ENCODE measurements at regions not wholly inside any gene's neighbourhood (a gene's known extent, or its start where the extent isn't known, plus 50 kb on each side); places are given as distances from the start of the nearest gene placed in this dataset.
"Not testable (repeated sequence)": the region's sequence is repeated elsewhere in the genome, so short reads cannot be mapped to it uniquely, and the experiment has no call there.

DNA sequence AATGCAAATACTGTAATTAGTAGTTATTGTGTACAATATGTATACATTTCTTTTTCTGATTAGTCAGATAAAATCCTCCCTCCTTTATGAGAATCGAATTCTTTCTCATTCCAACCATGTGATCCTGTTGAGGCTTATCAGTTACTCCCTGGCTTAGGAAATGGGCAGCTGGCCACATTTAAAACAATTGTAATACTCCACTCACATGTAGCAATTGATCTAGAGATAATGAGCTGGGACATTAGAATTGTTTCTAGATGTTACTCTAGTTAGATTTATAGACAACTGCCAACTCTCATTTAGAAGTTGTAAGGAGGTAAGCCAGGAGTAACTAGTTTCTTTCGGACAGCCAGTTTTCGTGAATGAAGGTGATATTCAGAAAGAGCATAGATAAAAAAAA is 859.3 kb upstream of the AADAT start:
- no peaks in the 10 kb centered on the region for H3K4me1 Mint-ChIP-seq (ENCODE audit: low read depth)
- no peaks in the 10 kb centered on the region for H3K27me3 Mint-ChIP-seq (ENCODE audit: low read depth)
- no peak overlapping the region for H3K27ac Mint-ChIP-seq
- no peaks in the 10 kb centered on the region for H3K9me3 Mint-ChIP-seq
- no peak overlapping the region for H3K4me3 Mint-ChIP-seq
- no peaks in the 10 kb centered on the region for H3K36me3 Mint-ChIP-seq (ENCODE audit: low read depth)

DNA sequence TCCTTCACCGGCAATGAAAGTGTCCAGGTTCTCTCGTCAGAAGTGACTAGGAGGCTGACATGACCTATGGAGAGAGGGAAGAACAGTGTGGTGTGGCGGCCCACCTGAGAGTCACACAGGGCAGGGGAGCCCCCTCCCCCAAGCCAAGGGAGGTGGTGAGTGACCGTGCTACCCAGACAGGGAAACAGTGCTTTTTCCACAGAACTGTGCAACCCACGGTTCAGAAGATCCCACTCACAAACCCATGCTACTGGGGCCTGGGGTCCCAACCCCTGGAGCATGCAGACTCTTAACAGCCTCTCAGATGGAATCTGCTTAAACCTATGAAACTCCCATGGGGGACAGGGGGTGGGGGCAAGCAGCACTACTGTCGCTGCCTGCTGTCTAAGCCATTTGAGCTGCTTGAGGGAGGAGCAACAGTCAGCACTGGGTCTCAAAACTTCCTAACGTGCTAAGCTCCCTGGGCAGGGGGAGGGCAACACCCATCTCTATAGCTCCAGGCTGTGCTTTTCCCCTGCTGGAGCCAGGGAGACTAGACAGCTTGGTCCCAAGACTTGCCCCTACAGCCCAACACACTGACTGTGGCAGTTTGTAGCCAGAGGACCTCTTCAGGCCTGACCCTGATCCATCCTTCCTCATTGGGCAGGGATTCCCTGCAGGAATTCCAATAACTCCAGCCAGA is 850.4 kb upstream of the AADAT start:
- Mint-ChIP-seq H3K9me3 (peaks cover 16% of the 10 kb centered on the region), H3K4me1 (ENCODE audit: low read depth) (no peaks in the 10 kb centered on the region), H3K36me3 (ENCODE audit: low read depth) (no peaks in the 10 kb centered on the region), H3K27me3 (ENCODE audit: low read depth) (no peaks in the 10 kb centered on the region), H3K27ac (no peak overlapping the region), H3K4me3 (no peak overlapping the region)

DNA sequence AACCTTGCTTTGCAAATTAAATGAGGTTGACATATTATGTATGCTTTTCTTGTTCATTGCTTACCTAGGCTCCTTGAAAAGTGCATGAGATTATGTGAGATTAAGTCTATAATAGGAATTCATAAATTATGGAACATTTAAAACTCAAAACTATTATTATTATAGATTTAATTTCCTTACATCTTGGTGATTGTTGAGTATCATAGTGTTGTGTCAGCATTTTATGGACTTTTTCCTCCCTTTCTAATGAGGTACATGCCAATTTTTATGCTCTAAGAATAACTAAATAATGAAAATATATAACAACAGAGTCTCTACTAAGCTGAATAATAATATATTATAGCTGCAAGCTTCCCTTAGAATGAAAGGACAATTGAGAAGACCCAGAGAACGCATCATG is 848.8 kb upstream of the AADAT start:
- Mint-ChIP-seq H3K27me3 (ENCODE audit: low read depth) (no peaks in the 10 kb centered on the region), H3K27ac (no peak overlapping the region)

DNA sequence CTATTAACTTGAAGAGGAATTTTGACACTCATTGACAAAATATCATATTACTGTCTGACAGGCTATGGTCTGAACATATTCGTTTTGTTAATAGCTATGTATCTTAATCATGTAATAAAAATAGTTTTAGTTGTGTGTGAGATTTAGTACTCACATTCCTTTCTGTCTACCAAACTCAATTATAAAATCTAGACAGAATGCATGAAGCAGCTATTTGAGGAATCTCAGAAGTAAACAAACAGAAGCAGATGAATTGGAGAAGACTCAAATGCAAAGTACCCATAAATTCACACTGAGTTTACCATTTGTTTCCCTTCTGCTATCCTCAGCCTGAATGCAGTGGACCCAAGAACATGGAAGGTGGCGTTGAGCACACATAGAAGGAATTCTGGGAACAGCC is 841.6 kb upstream of the AADAT start:
- no peaks in the 10 kb centered on the region for H3K27me3 Mint-ChIP-seq (ENCODE audit: low read depth)
- H3K36me3 Mint-ChIP-seq (ENCODE audit: low read depth) = no peaks in the 10 kb centered on the region
- no peak overlapping the region for H3K27ac Mint-ChIP-seq
- H3K4me1 Mint-ChIP-seq (ENCODE audit: low read depth) = no peaks in the 10 kb centered on the region
- no peaks in the 10 kb centered on the region for H3K9me3 Mint-ChIP-seq
- H3K4me3 Mint-ChIP-seq = no peak overlapping the region

More for the DNA sequence above, 848.8 kb upstream of the AADAT start:
- no peaks in the 10 kb centered on the region for H3K4me1 Mint-ChIP-seq (ENCODE audit: low read depth)
- no peaks in the 10 kb centered on the region for H3K36me3 Mint-ChIP-seq (ENCODE audit: low read depth)
- H3K9me3 Mint-ChIP-seq = peaks cover 16% of the 10 kb centered on the region
- H3K4me3 Mint-ChIP-seq = no peak overlapping the region

DNA sequence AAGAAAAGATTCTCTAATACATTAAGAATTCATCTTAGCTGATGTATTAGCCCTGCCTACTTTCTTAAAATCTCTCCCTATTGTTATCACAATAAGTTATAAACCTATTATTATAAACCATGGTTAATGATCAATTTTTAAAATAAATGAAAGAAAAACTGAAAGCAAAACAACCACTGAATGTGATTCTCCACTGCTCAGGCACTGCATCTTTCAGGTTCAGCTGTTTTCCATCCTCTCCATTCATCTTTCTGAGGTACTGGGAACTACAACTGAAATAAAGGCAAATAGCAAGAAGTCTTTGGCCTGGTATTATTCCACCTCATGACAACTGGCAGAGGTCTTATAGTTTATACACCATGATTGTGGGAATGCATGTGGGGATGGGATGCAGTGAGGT is 798.9 kb upstream of the AADAT start:
- Mint-ChIP-seq H3K27ac (no peak overlapping the region), H3K27me3 (ENCODE audit: low read depth) (no peaks in the 10 kb centered on the region), H3K9me3 (no peaks in the 10 kb centered on the region), H3K4me1 (ENCODE audit: low read depth) (no peaks in the 10 kb centered on the region), H3K36me3 (ENCODE audit: low read depth) (no peaks in the 10 kb centered on the region), H3K4me3 (no peak overlapping the region)

DNA sequence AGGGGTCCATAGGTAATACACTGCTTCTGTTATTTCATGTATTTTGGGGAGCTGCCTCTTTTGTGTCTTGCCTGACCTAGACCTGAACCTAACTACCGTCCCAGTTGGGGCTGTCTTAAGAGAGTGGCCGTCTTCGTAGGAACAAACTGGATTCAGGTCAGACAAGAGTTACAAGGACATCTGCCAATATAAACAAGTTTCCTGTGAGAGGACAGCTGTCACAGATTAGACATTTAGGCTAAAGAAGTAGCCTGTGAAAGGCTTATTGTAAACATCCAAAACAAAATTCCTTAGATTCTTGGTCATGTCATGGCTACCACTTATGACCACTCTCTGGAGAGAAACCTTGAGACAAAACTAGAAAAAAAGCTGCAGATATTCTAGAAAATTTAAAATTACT is 797.6 kb upstream of the AADAT start:
- Mint-ChIP-seq H3K4me3 (no peak overlapping the region), H3K36me3 (ENCODE audit: low read depth) (no peaks in the 10 kb centered on the region), H3K27me3 (ENCODE audit: low read depth) (no peaks in the 10 kb centered on the region), H3K27ac (no peak overlapping the region), H3K9me3 (no peaks in the 10 kb centered on the region), H3K4me1 (ENCODE audit: low read depth) (no peaks in the 10 kb centered on the region)

DNA sequence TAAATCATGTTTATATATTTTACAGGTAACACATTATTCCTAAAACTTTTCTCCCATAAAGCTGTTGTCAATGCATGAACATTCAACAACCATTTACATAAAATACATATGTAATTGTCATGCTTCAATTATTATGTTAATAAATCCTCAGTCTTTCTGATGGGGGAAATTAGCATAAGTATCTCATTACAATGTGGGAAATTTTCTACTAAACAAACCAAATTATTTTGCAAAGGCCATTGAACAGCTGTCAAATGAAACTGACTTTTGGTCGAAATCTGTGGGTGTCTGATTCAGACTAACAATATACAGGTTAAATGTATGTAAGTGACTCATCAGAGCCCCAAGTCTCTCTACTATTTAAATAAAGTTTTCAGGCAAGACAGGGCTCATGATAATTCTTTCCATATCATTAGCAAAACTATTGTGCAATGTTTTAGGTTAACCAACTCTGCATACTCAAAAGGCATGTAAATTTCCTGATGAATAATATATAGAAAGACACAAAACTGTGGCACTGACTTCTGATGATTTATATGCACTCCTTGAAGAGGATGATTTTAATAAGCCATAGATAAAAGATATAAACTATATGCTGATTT is 795.3 kb upstream of the AADAT start:
- Mint-ChIP-seq H3K4me1 (ENCODE audit: low read depth) (no peaks in the 10 kb centered on the region), H3K27me3 (ENCODE audit: low read depth) (no peaks in the 10 kb centered on the region), H3K4me3 (no peak overlapping the region), H3K27ac (no peak overlapping the region), H3K36me3 (ENCODE audit: low read depth) (no peaks in the 10 kb centered on the region), H3K9me3 (no peaks in the 10 kb centered on the region)

DNA sequence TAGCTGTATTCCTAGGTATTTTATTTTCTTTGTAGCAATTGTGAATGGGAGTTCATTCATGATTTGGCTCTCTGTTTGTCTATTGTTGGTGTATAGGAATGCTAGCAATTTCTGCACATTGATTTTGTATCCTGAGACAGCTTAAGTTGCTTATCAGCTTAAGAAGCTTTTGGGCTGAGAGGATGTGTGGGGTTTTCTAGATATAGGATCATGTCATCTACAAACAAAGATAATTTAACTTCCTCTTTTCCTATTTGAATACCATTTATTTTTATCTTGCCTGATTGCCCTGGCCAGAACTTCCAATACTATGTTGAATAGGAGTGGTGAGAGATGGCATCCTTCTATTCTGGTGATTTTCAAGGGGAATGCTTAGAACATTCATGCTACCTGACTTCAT is 791.9 kb upstream of the AADAT start:
- H3K9me3 Mint-ChIP-seq; H3K4me3 Mint-ChIP-seq; H3K27ac Mint-ChIP-seq; H3K36me3 Mint-ChIP-seq (ENCODE audit: low read depth); H3K4me1 Mint-ChIP-seq (ENCODE audit: low read depth); H3K27me3 Mint-ChIP-seq (ENCODE audit: low read depth): not testable (repeated sequence)

DNA sequence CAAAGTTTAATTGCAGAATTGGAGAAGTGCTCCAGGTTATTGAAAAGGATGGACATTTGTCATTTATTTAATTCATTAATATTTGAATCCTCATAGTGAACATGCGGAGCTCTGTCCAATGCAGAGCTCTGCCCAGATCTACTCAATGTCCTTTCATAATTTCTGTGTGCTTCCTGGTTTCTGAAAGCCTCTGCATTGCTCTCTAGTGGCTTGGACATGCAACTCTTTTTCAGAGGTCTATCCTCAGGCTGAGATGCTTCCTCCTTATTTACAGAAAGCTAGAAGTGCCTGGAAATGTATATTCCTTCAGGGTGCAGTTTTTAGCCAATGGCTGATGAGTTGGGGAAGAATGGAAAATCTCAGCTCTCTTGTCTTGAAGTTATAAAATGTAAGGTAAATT is 786.1 kb upstream of the AADAT start:
- no peaks in the 10 kb centered on the region for H3K9me3 Mint-ChIP-seq
- H3K4me1 Mint-ChIP-seq (ENCODE audit: low read depth) = no peaks in the 10 kb centered on the region
- no peak overlapping the region for H3K4me3 Mint-ChIP-seq
- H3K36me3 Mint-ChIP-seq (ENCODE audit: low read depth) = no peaks in the 10 kb centered on the region
- no peaks in the 10 kb centered on the region for H3K27me3 Mint-ChIP-seq (ENCODE audit: low read depth)
- no peak overlapping the region for H3K27ac Mint-ChIP-seq

DNA sequence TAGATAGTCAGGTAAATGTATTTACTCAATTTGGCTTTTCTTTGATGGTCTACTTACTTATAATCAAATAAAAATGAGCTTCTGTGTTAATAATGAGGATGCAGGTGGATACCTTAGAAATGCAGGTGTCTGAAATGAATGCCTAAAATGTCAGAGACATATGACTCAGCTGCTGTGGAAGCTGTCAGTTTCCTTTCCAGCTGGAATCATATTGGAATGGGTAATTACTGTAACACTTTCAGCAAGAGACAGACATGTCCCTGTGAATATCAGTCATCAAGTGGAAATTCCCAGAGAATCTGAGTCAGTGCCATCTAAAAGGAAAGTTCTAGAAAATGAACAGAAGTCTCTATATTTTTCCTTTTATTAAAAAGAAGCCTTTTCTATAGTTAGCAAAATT is 783.0 kb upstream of the AADAT start:
- Mint-ChIP-seq H3K4me3 (no peak overlapping the region), H3K9me3 (no peaks in the 10 kb centered on the region), H3K36me3 (ENCODE audit: low read depth) (no peaks in the 10 kb centered on the region), H3K4me1 (ENCODE audit: low read depth) (no peaks in the 10 kb centered on the region), H3K27me3 (ENCODE audit: low read depth) (no peaks in the 10 kb centered on the region), H3K27ac (no peak overlapping the region)

DNA sequence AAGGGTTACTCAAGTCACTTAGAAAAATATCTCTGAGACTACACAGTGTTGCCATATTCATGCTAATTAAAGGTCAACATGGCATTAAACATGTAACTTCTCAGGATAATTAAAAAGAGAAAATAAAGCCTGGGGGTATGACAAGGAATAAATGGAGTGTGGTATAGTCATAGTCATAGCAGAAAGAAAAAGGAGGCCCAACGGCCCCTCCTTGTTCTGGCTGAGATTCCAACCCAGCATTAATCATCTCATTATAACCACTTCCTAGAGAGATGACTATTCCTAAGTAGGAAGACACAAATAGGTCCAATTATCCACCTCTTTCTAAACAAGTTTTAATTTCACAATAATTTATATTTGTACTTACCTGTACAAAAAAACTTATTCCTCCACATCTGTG is 778.4 kb upstream of the AADAT start:
- Mint-ChIP-seq H3K9me3 (no peaks in the 10 kb centered on the region), H3K36me3 (ENCODE audit: low read depth) (no peaks in the 10 kb centered on the region), H3K4me1 (ENCODE audit: low read depth) (no peaks in the 10 kb centered on the region), H3K27me3 (ENCODE audit: low read depth) (no peaks in the 10 kb centered on the region), H3K27ac (no peak overlapping the region), H3K4me3 (no peak overlapping the region)

DNA sequence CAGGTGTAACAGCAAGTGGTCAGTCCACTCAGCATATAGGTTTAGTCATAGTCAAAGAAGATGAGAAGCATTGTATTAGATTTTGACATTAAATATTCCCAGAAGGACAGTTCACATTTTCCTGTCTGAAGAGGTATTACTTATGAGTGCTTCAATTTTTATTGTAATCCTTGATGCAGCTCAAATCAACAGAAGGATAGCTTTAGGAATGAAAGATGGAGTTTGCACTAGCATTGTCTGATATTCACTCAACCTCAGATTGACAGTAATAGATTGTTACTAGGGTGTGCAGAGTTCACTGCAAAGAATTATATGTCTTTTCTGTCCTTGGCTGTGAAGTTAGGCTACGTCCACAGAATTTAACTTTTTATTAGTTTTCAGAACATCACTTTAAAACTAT is 764.3 kb upstream of the AADAT start:
- H3K4me1 Mint-ChIP-seq (ENCODE audit: low read depth) = no peaks in the 10 kb centered on the region
- no peaks in the 10 kb centered on the region for H3K27me3 Mint-ChIP-seq (ENCODE audit: low read depth)
- H3K4me3 Mint-ChIP-seq = no peak overlapping the region
- no peaks in the 10 kb centered on the region for H3K36me3 Mint-ChIP-seq (ENCODE audit: low read depth)
- H3K27ac Mint-ChIP-seq = no peak overlapping the region
- no peaks in the 10 kb centered on the region for H3K9me3 Mint-ChIP-seq

DNA sequence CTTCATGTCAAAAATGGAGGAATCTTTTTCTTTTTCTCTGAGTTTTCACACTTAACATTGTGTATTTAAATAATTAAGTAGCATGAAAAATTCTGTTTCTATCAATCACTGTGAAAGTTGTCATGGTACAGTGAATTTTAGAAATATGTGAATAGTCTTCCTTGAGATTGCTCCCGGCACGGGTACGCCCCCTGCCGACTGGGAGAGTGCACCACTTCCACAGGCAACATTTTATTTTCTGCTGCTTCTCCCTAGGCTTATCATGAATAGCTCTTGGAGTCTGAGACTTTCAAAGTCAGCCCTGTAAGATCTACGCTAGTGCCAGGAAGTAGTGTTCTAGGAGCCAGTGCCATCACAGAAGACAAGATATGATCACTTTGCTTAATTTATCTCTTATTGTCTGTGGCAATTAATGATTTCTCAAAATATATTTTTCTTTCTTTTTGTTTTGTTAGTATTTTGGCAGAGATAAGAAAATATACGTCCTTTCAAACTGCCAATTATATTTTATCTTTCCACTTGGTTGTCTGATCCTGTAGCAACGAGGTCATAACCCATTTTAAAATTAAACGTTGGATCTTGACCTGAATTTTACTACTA is 763.8 kb upstream of the AADAT start:
- no peaks in the 10 kb centered on the region for H3K36me3 Mint-ChIP-seq (ENCODE audit: low read depth)
- H3K4me1 Mint-ChIP-seq (ENCODE audit: low read depth) = no peaks in the 10 kb centered on the region
- H3K4me3 Mint-ChIP-seq = no peak overlapping the region
- H3K27ac Mint-ChIP-seq = no peak overlapping the region
- no peaks in the 10 kb centered on the region for H3K27me3 Mint-ChIP-seq (ENCODE audit: low read depth)
- no peaks in the 10 kb centered on the region for H3K9me3 Mint-ChIP-seq

DNA sequence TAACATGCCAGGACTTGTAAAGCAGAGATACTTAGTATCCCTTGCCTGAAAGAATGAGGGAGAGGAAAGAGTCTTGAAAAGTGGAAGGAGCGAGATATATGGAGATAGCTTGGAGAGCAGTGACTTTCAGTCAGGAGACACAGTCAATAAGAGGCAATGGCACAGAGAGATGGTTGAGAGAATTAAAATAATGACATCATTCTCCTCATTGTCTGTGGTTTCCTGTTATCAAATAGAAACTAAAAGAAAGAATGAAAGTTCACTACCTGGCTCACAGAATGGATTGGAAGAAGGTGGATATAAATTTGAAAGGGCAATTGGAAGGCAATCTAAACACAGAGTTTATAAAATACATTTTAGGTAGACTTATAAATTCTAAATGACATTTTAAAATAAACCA is 760.2 kb upstream of the AADAT start:
- H3K27me3 Mint-ChIP-seq (ENCODE audit: low read depth) = no peaks in the 10 kb centered on the region
- H3K27ac Mint-ChIP-seq = no peak overlapping the region
- no peaks in the 10 kb centered on the region for H3K36me3 Mint-ChIP-seq (ENCODE audit: low read depth)
- no peaks in the 10 kb centered on the region for H3K9me3 Mint-ChIP-seq
- H3K4me3 Mint-ChIP-seq = no peak overlapping the region
- no peaks in the 10 kb centered on the region for H3K4me1 Mint-ChIP-seq (ENCODE audit: low read depth)

DNA sequence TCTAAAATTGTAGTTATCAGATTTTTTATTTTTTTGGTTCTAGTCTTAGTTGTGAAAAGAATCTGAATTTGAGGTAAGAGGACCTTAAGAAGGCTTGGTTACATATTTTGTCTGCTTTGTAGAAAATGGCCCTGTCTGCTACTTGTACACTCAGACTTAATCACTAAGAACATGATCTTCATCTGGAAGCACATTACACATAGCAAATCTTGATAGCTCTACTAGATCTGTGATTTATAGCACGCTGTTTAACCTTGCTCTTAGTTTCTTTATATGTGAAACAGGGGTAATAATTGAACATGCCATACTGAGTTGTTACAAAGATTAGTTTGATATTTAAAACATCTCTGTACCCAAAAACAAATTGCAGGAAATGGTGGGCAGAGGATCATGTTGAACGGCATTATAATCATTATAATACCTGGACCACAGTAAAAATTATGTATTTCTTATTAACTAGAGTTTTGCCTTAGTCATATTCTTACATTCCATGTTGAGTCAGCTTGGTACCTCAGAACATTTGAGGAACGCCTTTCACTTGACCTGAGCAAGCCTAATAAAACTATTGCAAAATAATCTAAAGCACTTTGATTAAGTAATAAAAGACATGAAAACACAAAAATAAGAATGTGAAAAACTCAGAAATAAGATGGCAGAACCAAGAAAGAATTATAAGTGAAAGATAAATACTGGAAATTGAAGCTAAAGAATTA is 738.0 kb upstream of the AADAT start:
- Mint-ChIP-seq H3K9me3 (no peaks in the 10 kb centered on the region), H3K36me3 (ENCODE audit: low read depth) (no peaks in the 10 kb centered on the region), H3K27me3 (ENCODE audit: low read depth) (no peaks in the 10 kb centered on the region), H3K4me3 (no peak overlapping the region), H3K27ac (no peak overlapping the region), H3K4me1 (ENCODE audit: low read depth) (no peaks in the 10 kb centered on the region)

Measured in T-helper 1 cell treated with Interleukin-12 subunit alpha and Interleukin-12 subunit beta and Interleukin-4 antibody, amounts not matched to agents 30 μg/mL and 1 μg/mL, for 36 hours (primary cell).